Vagina (tissue), 2 donors: ENCODE measurements at regions not wholly inside any gene's neighbourhood (a gene's known extent, or its start where the extent isn't known, plus 50 kb on each side); places are given as distances from the start of the nearest gene placed in this dataset.

Experiments
- DNase-seq, 2 donors: peaks; one replicate each; pipeline ENCODE4 v3.0.0-alpha.2; 2017; ENCODE audit errors: extremely low spot score in 2 of 2
- H3K27ac ChIP-seq: fragments of 200-600 bp; sonication (generic); one replicate; pipeline ENCODE4 v1.5.1; 2019
- H3K27me3 ChIP-seq: fragments of 200-600 bp; sonication (generic); one replicate; pipeline ENCODE4 v1.5.1; 2019
- H3K36me3 ChIP-seq, 2 donors: fragments of 200-600 bp; sonication (generic); one replicate each; pipeline ENCODE4 v1.5.1; 2017 to 2019
- H3K4me1 ChIP-seq: fragments of 200-600 bp; sonication (generic); one replicate; pipeline ENCODE4 v1.5.1; 2019
- H3K4me3 ChIP-seq, 2 donors: fragments of 200-600 bp; sonication (generic); 1 replicate in 1 of 2; 2 replicates in 1 of 2; pipeline ENCODE4 v1.5.1; 2016 to 2019
- H3K9me3 ChIP-seq: fragments of 200-600 bp; sonication (generic); one replicate; pipeline ENCODE4 v1.5.1; 2019
- CTCF ChIP-seq, 3 experiments: fragments of 450-650 bp in 2 of 3; fragments of 200-600 bp in 1 of 3; sonication (generic) in 1 of 3; IDR thresholded peaks; one replicate each; pipeline ENCODE4 v1.5.1; 2017 to 2019; ENCODE audit warnings: antibody characterized with exemption in 3 of 3, mild to moderate bottlenecking in 2 of 3, moderate library complexity in 2 of 3
- POLR2A ChIP-seq, 2 donors: fragments of 450-650 bp; IDR thresholded peaks; one replicate each; pipeline ENCODE4 v1.6.1; 2017; ENCODE audit warnings: antibody characterized with exemption in 2 of 2, mild to moderate bottlenecking in 2 of 2, moderate library complexity in 2 of 2
- POLR2AphosphoS5 ChIP-seq, 2 donors: sonication (generic); formaldehyde crosslinking; IDR thresholded peaks; one replicate each; pipeline ENCODE4 v1.9.0; 2017; ENCODE audit warnings: antibody characterized with exemption in 2 of 2, mild to moderate bottlenecking in 2 of 2, low read depth in 1 of 2; ENCODE audit not compliant: insufficient read depth in 1 of 2
- intact Hi-C: fragments of 100-400 bp; cut with DNase I; formaldehyde crosslinking; loops from one replicate; pipeline ENCODE4 v1.15.1; 2023

GRCh38 chr5:39569857-39570256 lies 145.1 kb upstream of the DAB2 start:
- no peak for DNase-seq
- no peaks in the 10 kb centered on the region for H3K4me1 ChIP-seq
- TF ChIP-seq CTCF (IDR thresholded peaks at IDR 0.05): no peak
- TF ChIP-seq POLR2AphosphoS5 (IDR thresholded peaks at IDR 0.05; ENCODE audit: insufficient read depth in 1 of 2, low read depth in 1 of 2): no peak
- no peak for TF ChIP-seq POLR2A (IDR thresholded peaks at IDR 0.05)
- no peaks in the 10 kb centered on the region for H3K27me3 ChIP-seq
- no peak overlapping the region for H3K27ac ChIP-seq
- intact Hi-C loops: loop anchor here (10.0 kb wide), 1 partner anchor 355 kb away; the partner anchor contains the start of gene FYB1
- H3K4me3 ChIP-seq: no peak overlapping the region
- no peaks in the 10 kb centered on the region for H3K9me3 ChIP-seq
- no peaks in the 10 kb centered on the region for H3K36me3 ChIP-seq

- no peak for TF ChIP-seq POLR2AphosphoS5 (IDR thresholded peaks at IDR 0.05; ENCODE audit: insufficient read depth in 1 of 2, low read depth in 1 of 2)
- no peak for TF ChIP-seq CTCF (IDR thresholded peaks at IDR 0.05)
- TF ChIP-seq POLR2A (IDR thresholded peaks at IDR 0.05): no peak
- no peak overlapping the region for H3K27ac ChIP-seq
- DNase-seq: no peak
- H3K9me3 ChIP-seq: no peaks in the 10 kb centered on the region
- intact Hi-C loops: loop anchor here (10.0 kb wide), 1 partner anchor 352 kb away; the partner anchor contains the start of gene FYB1
- H3K4me1 ChIP-seq: no peaks in the 10 kb centered on the region
- H3K4me3 ChIP-seq: no peak overlapping the region
- no peaks in the 10 kb centered on the region for H3K36me3 ChIP-seq
- no peaks in the 10 kb centered on the region for H3K27me3 ChIP-seq
Observed at GRCh38 chr5:39566891-39567290, 142.1 kb upstream of the DAB2 start.

DNA sequence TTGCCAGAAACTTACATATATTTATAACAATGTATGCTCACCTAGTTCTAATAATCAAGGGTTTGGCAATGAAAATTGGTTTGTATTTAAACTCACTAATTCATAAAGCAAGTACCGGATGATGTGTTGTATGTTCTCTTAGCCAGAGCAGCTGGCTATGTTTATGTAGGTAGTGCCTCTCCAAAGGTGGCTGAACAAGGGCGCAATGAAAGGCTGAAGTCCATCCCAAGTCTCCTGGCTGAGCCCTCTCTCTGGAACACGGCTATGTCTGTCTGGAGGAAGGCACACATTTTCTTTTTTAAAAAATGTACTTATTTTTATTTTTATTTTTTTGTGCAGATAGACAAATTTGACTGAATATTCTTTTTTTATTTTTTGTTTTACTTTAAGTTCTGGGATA lies 141.2 kb upstream of the DAB2 start:
- no peak for TF ChIP-seq POLR2A (IDR thresholded peaks at IDR 0.05)
- TF ChIP-seq POLR2AphosphoS5 (IDR thresholded peaks at IDR 0.05; ENCODE audit: insufficient read depth in 1 of 2, low read depth in 1 of 2): no peak
- TF ChIP-seq CTCF (IDR thresholded peaks at IDR 0.05): no peak
- Histone ChIP-seq H3K4me1 (no peaks in the 10 kb centered on the region), H3K27me3 (no peaks in the 10 kb centered on the region), H3K27ac (no peak overlapping the region), H3K36me3 (no peaks in the 10 kb centered on the region), H3K9me3 (no peaks in the 10 kb centered on the region), H3K4me3 (no peak overlapping the region)
- intact Hi-C loops: loop anchor here (10.0 kb wide), 1 partner anchor 351 kb away; the partner anchor contains the start of gene FYB1
- no peak for DNase-seq

- intact Hi-C loops: loop anchor here (10.0 kb wide), 1 partner anchor 347 kb away; the partner anchor contains the start of gene FYB1
- no peak for TF ChIP-seq CTCF (IDR thresholded peaks at IDR 0.05)
- no peak for TF ChIP-seq POLR2AphosphoS5 (IDR thresholded peaks at IDR 0.05; ENCODE audit: insufficient read depth in 1 of 2, low read depth in 1 of 2)
- no peak for TF ChIP-seq POLR2A (IDR thresholded peaks at IDR 0.05)
Observed at GRCh38 chr5:39561421-39561820, 136.6 kb upstream of the DAB2 start.

GRCh38 chr5:39560726-39561125 lies 135.9 kb upstream of the DAB2 start:
- Histone ChIP-seq H3K27ac (no peak overlapping the region), H3K36me3 (no peaks in the 10 kb centered on the region), H3K4me3 (no peak overlapping the region), H3K9me3 (no peaks in the 10 kb centered on the region), H3K4me1 (no peaks in the 10 kb centered on the region), H3K27me3 (no peaks in the 10 kb centered on the region)
- intact Hi-C loops: loop anchor here (10.0 kb wide), 1 partner anchor 346 kb away; the partner anchor contains the start of gene FYB1
- TF ChIP-seq CTCF (IDR thresholded peaks at IDR 0.05) (no peak), POLR2A (IDR thresholded peaks at IDR 0.05) (no peak), POLR2AphosphoS5 (IDR thresholded peaks at IDR 0.05; ENCODE audit: insufficient read depth in 1 of 2, low read depth in 1 of 2) (no peak)
- DNase-seq: no peak

More at GRCh38 chr5:39561421-39561820, 136.6 kb upstream of the DAB2 start:
- DNase-seq: no peak
- Histone ChIP-seq H3K27me3 (no peaks in the 10 kb centered on the region), H3K36me3 (no peaks in the 10 kb centered on the region), H3K4me1 (no peaks in the 10 kb centered on the region), H3K27ac (no peak overlapping the region), H3K4me3 (no peak overlapping the region), H3K9me3 (no peaks in the 10 kb centered on the region)
